GM19239 (cell line): ENCODE measurements at regions not wholly inside any gene's neighbourhood (a gene's known extent, or its start where the extent isn't known, plus 50 kb on each side); places are given as distances from the start of the nearest gene placed in this dataset.

ENCODE experiments used
- DNase-seq: peaks from one replicate; pipeline ENCODE4 v3.0.0; 2011; ENCODE audit warnings: low spot score; ENCODE audit not compliant: insufficient read length
- FAIRE-seq: peaks from 2 replicates; lab custom pipeline; 2011; peaks lifted over from hg19 to GRCh38; lab: Jason Lieb, UNC

DNA sequence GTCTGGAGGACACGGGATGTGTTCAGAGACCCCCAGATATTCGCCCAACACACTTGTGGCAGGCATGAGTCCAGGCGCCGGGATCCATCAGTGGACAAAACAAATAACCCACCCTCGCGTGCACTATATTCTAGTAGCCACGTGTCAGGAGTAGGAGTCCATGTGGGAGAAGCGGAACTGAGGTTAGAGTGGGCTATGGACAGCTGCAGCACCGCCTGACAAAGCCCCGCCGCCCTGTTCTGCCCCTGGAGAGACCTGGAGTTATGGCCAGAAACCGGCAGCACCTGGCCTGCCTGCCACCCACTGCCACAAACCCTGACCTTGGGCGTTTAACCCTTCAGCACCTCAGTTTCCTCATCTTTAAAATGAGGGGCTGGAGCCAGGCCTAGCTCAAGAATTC, 181.0 kb upstream of the RNF32 start:
- FAIRE-seq (no peak), DNase-seq (no peak)

DNA sequence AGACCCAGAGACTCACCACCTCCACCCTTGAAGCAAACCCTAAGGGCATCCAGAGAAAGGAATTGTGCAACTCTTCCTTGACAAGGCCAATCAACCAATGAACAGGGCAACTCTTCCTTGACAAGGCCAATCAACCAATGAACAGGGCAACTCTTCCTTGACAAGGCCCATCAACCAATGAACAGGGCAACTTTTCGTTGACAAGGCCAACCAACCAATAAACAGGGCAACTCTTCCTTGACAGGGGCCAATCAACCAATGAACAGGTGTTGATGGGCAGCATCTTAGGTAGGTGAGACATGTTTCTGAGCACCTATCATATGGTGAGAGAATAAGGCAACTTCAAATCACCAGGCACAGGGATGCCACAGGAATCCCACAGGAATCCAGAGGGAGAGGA, 181.5 kb upstream of the RNF32 start:
- FAIRE-seq (no peak), DNase-seq (no peak)

DNA sequence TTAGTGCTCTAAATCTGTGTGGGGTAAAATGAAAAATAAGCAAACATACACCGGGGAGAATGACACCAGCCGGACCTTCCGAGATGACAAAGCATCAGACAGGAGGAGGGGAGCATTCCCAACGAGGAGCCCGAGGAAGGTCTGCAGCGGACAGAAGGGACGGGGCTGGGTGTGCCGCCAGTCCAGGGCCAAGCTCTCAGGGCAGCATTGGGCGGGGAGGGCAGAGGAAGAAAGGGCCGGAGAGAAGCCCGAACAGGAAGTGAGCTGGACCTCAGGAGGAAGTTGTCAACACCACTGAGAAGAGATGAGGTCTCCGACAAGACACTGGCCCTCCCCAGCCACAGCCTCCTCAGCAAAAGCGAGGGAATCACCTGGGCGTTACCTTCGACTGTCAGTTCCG, 182.6 kb upstream of the RNF32 start:
- DNase-seq (no peak), FAIRE-seq (no peak)

DNA sequence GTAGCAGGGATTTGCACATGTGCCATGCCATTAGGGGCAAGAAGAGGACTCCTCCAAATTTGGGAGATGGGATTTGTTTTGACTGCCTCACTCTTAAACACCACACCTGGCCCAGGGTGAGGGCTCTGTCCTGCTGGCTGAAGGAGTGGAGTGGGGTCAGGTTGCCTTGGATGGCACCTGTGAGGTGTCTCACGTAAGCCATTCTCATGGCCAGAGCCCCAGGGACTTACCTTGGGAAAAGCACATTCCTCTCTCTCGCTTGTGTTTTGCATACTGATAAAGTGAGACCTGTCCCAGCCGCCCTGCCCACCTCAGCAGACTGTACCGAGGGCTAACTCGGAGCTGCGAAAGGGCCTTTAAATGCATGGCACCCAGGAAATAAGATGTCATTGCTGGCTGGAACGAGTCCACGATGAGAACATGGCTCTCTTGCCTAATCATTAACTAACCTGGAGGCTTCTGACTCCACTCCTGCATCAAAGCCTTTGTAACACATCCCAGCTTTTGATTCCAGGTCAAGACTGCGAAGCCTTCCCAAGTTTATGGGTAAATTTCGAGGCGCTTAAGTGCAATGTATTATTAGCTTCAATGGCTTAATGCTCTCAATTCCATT, 184.0 kb upstream of the RNF32 start:
- DNase-seq: no peak
- no peak for FAIRE-seq

DNA sequence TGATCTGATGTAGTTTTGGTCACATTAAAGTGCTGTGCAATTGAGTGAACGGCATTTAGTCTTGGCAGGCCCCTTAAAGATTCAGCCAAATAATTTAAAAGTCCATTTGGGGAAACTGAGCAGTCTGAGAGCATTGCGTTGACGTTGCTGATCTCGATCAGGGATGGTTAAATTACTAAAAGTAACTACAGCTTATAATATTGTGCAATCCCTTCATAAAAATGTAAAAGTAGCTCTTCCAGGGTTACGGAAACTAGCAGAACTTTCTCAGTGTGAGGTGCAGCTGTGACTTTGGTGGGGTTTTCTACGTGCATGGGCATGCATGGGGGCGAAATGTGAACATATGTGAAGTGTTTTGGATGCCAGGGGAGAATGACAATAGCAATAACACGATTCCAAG, 184.5 kb upstream of the RNF32 start:
- no peak for DNase-seq
- no peak for FAIRE-seq

DNA sequence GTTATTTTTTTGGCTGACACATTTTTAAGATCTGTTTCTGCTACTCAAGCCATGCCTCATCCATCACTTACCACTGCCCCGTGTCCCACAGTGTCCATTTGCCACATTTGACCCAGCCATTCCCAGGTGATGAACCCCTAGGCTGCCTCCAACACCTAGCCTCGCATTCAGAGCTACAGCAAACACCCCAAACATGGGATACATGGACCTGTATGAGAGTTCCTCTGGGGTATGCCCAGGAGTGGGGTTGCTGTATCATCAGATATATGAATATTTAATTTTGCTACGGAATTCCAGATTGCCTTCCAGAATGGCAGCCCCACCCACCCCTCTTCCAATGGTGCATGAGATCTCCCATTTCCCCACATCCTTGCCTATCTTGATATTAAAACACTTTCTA, 190.1 kb upstream of the RNF32 start:
- no peak for FAIRE-seq
- no peak for DNase-seq

DNA sequence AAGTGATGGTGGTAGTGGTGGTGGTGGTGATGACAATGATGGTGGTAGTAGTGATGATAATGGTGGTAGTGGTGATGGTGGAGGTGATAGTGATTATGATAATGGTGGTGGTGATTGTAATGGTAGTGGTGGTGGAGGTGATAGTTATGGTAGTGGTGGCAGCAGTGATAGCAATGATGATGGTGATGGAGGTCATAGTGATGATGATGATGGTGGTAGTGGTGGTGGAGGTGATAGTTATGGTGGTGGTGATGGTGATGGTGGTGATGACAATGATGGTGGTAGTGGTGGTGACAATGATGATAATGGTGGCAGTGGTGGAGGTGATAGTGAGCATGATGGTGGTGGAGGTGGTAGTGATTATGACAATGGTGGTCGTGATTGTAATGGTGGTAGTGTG, 191.7 kb upstream of the RNF32 start:
- no peak for DNase-seq
- FAIRE-seq: no peak

DNA sequence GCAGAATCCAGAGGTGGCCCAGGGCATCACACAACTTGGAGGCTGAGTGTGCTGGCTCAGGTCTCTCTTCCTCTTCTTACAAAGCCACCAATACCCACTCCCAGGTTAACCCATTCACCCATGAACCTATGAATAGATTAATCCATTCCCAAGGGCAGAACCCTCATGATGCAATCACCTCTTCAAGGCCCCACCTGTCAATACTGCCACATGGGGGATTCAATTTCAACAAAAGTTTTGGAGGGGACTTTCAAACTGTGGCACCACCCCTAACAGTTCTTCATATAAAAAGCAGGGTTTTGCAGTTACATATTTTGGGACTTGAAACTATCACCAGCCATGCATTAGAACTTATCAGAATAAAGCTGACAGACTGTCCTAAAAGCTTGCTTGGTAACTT, 193.6 kb upstream of the RNF32 start:
- DNase-seq (no peak), FAIRE-seq (no peak)

DNA sequence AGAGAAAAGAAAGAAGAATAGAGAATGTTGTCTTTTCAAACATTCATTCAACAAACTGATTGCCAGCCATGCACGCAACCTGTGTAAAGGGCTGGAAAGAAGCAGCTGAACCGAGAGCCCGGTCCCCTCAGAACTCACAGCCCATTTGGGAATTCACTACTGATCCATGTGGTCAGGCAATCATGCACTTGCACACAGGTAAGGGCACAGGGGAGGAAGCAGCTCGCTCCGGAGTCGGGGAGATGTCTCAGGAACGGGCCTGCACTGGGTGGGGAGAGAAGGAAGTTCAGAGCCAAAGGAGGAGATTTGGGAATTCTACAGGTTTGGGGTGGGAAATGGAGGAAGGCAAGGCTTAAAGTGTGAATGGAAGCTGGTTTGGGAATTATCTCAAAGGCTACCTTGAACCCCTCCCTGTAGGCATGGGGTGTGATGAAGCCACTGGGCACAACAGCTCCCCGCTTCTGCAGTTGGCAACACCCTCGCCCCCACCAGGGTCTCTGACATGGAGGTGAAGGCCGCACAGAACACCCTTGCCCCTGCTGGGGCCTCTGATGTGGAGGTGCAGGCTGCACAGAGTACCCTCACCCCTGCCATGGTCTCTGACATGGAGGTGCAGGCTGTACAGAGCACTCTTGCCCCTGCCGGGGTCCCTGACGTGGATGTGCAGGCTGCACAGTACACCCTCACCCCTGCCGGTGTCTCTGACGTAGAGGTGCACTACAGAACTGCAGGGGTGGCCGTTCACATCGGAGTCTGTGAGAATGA, 194.4 kb upstream of the RNF32 start:
- FAIRE-seq: no peak
- DNase-seq: no peak

DNA sequence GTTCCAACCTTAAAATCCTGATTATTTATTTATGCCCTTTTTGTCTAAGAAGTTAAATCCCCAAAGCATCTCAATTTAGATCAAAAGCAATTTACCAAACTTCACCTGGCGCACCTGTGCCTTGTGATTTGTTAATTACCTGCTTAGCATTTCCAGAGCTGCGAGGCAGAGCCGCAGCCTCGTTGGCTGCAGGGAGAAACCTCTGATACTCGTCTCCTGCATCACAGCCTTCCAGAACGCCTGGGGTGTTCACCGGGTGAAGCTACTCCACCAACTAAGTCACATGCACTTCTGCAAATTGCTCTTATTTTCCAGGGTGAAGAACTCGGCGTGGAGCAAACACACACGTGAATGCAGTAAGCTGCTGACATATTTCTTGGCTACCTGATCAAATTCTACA, 198.1 kb upstream of the RNF32 start:
- FAIRE-seq (no peak), DNase-seq (no peak)

DNA sequence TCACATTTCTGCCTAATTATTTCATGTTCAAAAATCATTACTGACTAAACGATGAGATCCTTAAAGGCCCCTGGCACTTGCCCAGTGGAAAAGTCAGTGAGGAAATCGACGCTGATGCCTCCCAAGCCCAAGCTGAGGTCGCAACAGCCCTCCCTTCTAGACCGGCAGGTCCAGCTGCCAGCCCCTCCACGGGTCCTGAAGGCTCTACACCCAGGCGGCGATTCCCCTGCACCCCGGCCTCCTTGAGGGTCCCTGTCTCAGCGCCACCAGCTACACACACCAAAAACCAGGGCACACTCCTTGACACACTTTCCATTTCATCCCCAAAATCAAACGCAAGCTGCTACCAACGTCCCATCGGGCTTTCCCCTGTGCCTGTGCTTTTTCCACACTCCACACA, 200.1 kb upstream of the RNF32 start:
- DNase-seq: no peak
- FAIRE-seq: no peak

DNA sequence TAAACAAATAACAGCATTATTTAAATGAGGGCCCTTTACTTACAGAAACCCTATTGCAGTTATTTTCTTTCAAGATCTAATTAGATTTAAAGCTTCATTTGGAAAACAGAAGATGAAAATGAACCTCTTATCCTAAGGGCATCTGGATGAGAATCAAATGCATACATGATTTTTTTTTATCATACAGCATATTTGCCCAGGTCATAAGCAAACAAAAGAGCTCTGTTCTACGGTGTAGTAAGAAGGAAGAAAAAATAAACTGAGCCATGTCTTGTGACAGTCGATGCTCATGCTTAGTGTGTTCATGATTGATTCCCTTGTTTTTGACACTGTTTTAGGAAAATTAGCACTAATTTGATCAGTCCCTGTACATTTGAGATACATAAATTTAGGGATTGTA, 202.6 kb upstream of the RNF32 start:
- DNase-seq: no peak
- no peak for FAIRE-seq

DNA sequence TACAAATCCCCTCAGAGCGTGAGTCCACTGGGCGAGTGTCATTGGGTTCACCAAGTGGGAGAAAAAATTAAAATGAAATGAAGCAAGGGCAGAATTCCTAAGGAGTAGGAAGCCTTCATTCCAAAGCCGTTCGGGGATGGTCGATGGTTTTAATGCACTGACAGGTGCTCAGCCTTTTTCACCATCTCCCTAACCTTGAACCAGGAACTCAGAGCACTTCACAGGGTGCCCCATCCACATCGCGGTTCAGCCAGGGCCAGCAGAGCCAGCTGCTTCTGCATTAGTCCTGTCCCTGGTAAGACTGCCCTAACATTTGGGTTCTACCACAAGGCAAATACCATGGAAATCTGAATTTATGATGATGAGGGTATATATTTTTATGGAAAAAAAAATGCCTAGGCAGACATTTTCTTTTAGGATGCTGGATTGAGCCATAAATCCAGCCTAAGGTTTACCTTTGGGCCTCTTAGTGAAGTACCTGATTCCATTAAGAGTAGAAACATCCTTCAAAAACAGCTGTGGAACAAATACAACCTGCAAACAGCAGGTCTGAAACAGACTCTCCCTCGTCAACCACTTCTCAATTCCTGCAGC, 203.5 kb upstream of the RNF32 start:
- DNase-seq: no peak
- FAIRE-seq: no peak

DNA sequence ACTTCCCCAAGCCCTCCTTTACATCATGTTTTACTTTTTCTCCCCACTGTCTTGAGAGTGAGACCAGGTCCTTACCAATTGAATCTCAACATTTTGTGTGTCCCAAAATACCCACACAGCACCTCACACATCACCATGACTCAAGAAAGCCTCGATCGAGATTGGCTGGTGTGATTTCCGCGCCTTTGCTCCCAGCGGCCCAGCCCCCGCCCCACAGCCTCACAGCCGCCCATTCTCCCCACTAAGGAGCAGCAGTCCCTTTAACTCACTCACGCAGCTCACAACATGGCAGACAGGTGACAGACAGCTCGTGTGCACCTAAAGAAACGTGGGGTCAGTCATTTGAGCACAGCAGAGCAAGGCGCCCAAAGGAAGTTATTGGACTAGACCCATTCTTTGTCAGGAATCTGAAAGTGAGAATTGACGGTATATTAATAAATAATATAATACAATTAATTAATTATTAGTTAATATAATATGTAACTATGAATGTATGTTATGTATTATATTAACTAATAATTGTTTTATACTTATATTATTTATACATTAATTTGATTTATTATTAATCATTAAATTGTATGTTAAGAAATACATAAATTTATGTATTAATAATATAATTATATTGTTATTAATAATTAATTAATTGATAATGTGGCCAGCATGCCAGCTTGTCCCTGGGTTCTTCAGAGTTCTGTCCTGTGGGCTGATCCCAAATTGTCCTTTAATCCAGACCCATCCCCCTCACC, 204.9 kb upstream of the RNF32 start:
- no peak for DNase-seq
- FAIRE-seq: no peak

DNA sequence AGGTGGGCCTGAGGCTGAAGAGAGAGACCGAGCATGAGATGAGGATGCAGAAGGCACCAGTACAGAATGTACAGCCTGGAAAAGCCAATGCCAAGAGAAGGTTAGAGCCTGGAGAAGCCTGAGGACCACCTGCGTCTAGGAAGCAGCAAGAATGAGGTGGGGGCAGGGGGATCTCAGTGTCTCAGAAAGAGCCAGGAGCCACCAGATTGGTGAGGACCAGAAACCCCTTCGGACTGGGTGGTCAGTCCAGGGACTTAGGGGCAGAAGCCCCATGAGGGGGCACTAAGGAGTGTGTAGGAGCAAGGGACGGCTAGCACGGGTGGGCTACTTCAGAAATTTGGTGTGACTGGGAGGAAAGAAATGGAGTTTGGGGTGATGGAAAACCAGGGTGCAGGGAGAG, 205.9 kb upstream of the RNF32 start:
- DNase-seq (no peak), FAIRE-seq (no peak)

DNA sequence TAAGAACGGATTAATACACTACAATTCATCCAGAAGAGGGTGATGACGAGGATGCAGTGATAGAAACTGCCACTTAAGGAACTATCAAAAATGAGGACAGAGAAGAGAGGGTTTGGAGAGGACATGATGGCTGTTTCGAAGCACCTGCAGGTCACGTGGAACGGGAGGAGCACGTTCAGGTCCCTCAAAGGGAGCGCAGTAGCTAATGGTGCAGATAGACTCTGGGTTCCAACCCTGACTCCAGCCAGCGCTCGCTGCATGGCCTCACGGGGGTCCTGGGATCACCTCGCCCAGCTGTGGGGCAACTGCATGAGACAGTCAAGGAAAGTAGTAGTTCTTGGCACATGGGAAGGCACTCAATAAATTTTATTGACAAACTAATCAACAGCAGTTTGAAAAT, 208.6 kb upstream of the RNF32 start:
- DNase-seq (no peak), FAIRE-seq (no peak)

DNA sequence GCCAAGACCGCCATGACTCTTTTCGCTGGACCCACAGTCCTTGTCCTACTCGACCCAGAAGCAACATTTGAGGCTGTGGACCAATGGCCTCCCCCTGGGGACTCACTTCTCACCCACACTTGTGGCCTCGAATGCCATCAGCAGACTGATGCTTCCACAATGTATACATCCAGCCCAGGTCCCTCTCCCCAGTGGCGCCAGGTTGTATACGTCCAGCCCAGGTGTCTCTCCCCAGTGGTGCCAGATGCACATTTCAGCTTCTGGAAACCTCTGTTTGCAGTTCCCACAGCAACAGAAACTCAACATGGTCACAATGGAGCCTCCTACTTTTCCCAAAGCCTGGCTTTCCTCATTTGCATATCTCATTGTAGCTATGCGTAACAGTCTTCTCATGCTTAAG, 210.5 kb upstream of the RNF32 start:
- FAIRE-seq (no peak), DNase-seq (no peak)

DNA sequence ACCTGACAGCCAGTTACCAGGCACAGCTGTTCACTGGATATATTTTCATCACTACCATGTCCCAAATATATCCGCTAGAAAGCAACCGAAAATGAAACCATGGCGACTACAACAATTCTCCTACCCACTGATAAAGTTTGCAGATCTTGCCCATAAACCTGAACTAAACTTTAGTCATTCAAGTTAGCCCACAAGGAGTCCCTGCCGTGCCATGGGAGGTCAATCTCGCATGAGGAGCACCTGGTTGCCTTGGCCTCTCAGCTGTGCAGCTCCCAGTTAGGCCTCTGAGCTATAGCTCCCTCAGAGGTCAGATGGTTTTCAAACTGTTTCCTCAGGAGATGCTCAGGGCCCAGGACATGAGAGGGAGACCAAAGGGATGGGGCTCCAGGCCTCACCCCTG, 211.1 kb upstream of the RNF32 start:
- FAIRE-seq (no peak), DNase-seq (no peak)

DNA sequence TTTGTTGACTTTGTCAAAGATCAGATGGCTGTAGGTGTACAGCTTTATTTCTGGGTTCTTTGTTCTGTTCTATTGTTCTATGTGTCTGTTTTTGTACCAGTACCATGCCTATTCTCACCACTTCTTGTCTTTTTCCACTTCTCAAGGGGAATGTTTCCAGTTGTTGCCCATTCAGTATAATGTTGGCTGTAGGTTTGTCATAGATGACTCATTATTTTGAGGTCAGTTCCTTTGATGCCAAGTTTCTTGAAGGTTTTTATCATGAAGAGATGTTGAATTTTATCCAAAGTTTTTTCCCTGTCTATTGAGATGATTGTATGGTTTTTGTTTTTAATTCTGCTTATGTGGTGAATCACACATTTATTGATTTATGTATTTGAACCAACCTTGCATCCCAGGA, 216.7 kb upstream of the RNF32 start:
- FAIRE-seq: no peak
- no peak for DNase-seq

DNA sequence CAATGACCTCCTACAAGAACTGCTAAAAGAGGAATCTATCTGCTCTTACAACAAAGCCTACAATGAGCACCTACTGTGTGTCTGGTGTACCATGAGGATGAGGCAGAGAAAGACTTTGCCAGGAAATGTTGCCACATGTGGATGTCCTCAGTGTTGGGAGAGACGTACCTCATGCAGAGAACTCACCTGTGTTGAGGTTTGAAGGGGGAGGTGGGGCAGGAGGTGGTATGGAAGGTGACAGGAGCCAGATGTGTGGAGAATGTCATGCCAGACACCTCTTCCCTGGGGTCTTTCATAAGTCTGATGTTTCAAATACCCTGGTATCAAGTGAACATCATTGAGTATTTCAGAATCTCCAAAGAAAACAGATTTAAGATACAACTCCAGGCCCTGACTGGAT, 220.1 kb upstream of the RNF32 start:
- FAIRE-seq (no peak), DNase-seq (no peak)

DNA sequence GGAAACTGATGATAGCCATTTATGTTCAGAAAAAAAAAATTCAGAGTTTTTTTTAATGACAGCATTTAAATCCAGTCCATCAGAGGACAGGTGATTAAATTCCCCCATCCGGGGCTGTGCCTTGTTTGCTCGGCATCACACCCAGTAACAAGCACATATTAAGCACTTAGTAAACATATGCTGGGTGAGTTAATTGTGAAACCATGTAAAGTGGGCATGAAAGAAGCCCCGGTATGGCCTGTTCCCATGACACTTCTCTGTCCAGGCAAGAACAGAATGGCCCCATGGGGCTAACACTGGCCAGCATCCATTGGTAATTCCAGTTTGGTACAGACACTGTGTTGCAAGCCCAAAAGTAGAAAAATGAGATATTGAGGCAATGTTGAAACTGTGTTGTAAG, 220.8 kb upstream of the RNF32 start:
- DNase-seq (no peak), FAIRE-seq (no peak)
